ENCODE measurements at regions not wholly inside any gene's neighbourhood (a gene's known extent, or its start where the extent isn't known, plus 50 kb on each side); places are given as distances from the start of the nearest gene placed in this dataset.

- peaks cover 6% of the 10 kb centered on the region for H3K9me3 Mint-ChIP-seq (ENCODE audit: low read depth, unreplicated experiment)
- no peaks in the 10 kb centered on the region for H3K36me3 Mint-ChIP-seq (ENCODE audit: insufficient read depth, unreplicated experiment)
These were observed 50.3 kb upstream of the ST3GAL5 start for GRCh38 chr2:85939131-85939530.

More at GRCh38 chr2:85939131-85939530, 50.3 kb upstream of the ST3GAL5 start:
- intact Hi-C loops (cut with micrococcal nuclease; ENCODE audit: unreplicated experiment) = no loop called here
- Mint-ChIP-seq H3K27ac (ENCODE audit: unreplicated experiment) (no peak overlapping the region), H3K4me1 (ENCODE audit: low read depth, unreplicated experiment) (peaks cover 11% of the 10 kb centered on the region), H3K27me3 (ENCODE audit: unreplicated experiment) (peaks cover 13% of the 10 kb centered on the region), H3K4me3 (ENCODE audit: low read depth, unreplicated experiment) (no peak overlapping the region)
- no peak for DNase-seq
- TF ChIP-seq, protein P1, sequence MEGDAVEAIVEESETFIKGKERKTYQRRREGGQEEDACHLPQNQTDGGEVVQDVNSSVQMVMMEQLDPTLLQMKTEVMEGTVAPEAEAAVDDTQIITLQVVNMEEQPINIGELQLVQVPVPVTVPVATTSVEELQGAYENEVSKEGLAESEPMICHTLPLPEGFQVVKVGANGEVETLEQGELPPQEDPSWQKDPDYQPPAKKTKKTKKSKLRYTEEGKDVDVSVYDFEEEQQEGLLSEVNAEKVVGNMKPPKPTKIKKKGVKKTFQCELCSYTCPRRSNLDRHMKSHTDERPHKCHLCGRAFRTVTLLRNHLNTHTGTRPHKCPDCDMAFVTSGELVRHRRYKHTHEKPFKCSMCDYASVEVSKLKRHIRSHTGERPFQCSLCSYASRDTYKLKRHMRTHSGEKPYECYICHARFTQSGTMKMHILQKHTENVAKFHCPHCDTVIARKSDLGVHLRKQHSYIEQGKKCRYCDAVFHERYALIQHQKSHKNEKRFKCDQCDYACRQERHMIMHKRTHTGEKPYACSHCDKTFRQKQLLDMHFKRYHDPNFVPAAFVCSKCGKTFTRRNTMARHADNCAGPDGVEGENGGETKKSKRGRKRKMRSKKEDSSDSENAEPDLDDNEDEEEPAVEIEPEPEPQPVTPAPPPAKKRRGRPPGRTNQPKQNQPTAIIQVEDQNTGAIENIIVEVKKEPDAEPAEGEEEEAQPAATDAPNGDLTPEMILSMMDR (IDR thresholded peaks at IDR 0.05; ENCODE audit: unreplicated experiment) = no peak
- CTCF ChIA-PET = no interaction called here
- no TSS peak for BruUV-seq (replicated peaks)

Measured in Calu3 (cell line).